ENCODE measurements at regions not wholly inside any gene's neighbourhood (a gene's known extent, or its start where the extent isn't known, plus 50 kb on each side); places are given as distances from the start of the nearest gene placed in this dataset.

DNA sequence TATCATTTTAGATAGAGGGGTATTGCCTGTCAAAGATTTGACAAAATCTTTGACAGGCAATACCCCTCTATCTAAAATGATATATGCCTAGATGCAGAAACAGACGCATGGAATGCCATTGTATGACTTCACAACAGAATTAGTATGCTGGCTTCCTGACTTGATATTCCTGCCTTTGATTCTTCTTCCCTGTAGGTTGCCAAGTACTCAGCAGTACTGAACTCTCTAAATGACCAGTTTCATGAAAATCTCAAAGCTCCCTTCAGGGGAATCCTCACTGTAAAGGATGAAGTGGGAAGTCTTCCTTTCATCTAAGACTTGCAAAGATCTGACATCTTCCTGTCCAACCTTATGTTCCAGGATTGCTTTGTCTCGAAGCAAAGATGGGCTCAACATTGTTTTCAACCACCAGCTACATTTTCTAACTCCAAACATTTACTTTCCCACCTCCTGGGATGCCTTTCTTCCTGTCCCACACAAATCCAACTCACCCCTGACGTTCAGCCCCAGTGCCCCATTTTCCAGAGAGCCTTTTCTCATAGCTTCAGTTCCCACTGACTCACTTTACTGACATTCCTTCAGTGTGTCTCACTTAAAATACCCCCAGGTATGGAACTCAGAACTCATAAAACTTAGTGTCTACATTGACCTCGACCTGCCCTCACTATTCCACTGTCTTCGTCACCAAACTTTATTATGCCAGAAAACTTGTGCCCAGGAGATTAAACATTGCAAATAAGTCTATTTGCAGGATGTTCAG is 67.3 kb upstream of the KCNJ6 start:
- Mint-ChIP-seq H3K36me3 (ENCODE audit: low read depth) (no peaks in the 10 kb centered on the region), H3K4me3 (no peak overlapping the region), H3K27ac (no peak overlapping the region), H3K27me3 (ENCODE audit: low read depth, poor library complexity) (peaks cover 3% of the 10 kb centered on the region), H3K4me1 (no peaks in the 10 kb centered on the region), H3K9me3 (no peaks in the 10 kb centered on the region)
- TF ChIP-seq, protein P1, sequence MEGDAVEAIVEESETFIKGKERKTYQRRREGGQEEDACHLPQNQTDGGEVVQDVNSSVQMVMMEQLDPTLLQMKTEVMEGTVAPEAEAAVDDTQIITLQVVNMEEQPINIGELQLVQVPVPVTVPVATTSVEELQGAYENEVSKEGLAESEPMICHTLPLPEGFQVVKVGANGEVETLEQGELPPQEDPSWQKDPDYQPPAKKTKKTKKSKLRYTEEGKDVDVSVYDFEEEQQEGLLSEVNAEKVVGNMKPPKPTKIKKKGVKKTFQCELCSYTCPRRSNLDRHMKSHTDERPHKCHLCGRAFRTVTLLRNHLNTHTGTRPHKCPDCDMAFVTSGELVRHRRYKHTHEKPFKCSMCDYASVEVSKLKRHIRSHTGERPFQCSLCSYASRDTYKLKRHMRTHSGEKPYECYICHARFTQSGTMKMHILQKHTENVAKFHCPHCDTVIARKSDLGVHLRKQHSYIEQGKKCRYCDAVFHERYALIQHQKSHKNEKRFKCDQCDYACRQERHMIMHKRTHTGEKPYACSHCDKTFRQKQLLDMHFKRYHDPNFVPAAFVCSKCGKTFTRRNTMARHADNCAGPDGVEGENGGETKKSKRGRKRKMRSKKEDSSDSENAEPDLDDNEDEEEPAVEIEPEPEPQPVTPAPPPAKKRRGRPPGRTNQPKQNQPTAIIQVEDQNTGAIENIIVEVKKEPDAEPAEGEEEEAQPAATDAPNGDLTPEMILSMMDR (IDR thresholded peaks at IDR 0.05), result no peak
- no peak for DNase-seq

DNA sequence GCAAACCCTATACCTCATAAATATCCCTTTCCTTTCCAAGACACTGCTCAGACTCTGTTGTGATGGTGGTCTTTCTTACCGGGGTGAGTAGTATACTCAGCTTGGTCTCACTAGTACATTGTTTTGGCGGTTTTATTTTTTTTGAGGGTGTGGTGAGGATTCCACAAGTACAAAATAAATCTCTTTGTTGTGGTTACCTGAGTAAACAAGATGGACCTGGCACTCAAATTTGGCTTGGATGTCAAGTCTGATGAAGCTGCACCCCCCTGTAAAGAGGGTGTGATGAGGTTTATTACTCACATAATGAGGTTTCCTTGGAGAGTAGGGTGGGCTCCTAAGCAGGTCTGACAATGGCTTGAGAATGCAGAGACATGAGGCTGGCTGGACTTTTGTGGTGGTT is 68.2 kb upstream of the KCNJ6 start:
- Mint-ChIP-seq H3K27ac (no peak overlapping the region), H3K4me3 (no peak overlapping the region), H3K9me3 (no peaks in the 10 kb centered on the region), H3K4me1 (no peaks in the 10 kb centered on the region), H3K36me3 (ENCODE audit: low read depth) (no peaks in the 10 kb centered on the region), H3K27me3 (ENCODE audit: low read depth, poor library complexity) (peaks cover 3% of the 10 kb centered on the region)
- TF ChIP-seq, protein P1 (IDR thresholded peaks at IDR 0.05), result no peak
- DNase-seq, result no peak

DNA sequence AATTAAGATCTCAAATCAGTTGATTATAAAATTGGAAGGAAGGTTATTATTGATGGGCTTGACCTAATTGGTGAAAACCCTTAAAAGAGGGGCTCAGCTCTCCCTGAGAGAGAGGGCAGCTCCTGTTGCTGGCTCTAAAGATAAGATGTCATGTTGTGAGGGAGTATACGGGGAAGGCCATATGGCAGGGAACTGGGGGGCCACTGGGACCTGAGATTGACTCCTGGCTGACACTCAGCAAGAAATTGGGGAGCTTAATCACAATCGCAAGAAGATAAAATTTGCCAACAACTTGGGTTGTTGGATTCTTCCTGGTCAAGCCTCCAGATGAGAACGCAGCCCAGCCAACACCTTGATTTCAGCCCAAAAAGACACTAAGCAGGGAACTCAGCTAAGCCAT is 69.7 kb upstream of the KCNJ6 start:
- Mint-ChIP-seq H3K36me3 (ENCODE audit: low read depth) (no peaks in the 10 kb centered on the region), H3K4me1 (no peaks in the 10 kb centered on the region), H3K27me3 (ENCODE audit: low read depth, poor library complexity) (peaks cover 3% of the 10 kb centered on the region), H3K9me3 (no peaks in the 10 kb centered on the region), H3K4me3 (no peak overlapping the region), H3K27ac (no peak overlapping the region)
- TF ChIP-seq, protein P1 (IDR thresholded peaks at IDR 0.05), result no peak
- no peak for DNase-seq

DNA sequence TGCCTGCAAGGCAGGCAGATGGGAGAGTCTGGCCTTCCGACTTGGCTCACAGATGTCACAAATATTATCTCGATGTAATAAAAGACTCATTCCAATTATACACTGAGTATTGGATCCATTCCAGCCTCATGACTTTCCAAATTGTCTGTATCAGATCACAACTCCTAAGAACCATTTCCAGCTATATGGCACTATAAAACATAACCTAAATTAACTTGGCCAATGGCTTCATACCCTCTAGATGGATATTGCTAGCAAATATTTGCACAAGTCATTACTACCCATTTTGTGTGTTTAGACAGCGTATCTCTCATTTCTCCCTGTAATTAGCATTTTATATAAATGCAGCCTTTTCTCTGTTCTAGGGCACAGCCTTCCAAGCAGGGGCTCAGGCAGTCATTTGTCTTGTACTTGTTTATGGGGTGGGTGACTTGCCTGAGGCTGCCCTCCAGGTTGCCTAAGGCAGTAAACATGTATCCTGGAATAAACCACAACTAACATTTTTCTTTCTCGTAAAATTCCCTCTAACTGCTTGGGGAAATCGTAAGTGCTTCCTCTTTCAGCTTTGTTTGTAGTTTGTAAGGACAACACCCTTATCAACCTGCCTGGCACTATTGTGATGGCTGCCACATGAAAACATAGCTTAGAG is 70.6 kb upstream of the KCNJ6 start:
- no peak for DNase-seq
- no peaks in the 10 kb centered on the region for H3K9me3 Mint-ChIP-seq
- no peak overlapping the region for H3K27ac Mint-ChIP-seq
- no peak overlapping the region for H3K4me3 Mint-ChIP-seq
- H3K36me3 Mint-ChIP-seq (ENCODE audit: low read depth), result no peaks in the 10 kb centered on the region
- peaks cover 3% of the 10 kb centered on the region for H3K27me3 Mint-ChIP-seq (ENCODE audit: low read depth, poor library complexity)
- no peaks in the 10 kb centered on the region for H3K4me1 Mint-ChIP-seq
- TF ChIP-seq, protein P1 (IDR thresholded peaks at IDR 0.05), result no peak

DNA sequence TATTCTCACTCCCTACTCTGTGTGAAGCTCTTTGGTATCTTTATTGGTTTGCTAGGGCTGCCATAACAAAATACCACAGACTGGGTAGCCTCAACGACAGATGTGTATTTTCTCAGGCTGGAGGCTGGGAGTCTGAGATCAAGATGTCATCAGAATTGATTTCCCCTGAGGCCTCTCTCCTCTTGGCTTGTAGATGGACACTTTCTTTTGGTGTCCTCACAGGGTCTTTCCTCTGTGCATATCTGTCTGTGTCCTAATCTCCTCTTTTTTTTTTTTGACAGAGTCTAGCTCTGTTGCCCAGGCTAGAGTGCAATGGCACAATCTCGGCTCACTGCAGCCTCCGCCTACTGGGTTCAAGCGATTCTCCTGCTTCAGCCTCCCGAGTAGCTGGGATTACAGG is 71.4 kb upstream of the KCNJ6 start:
- DNase-seq, result no peak
- TF ChIP-seq, protein P1 (IDR thresholded peaks at IDR 0.05), result no peak
- no peak overlapping the region for H3K27ac Mint-ChIP-seq
- H3K4me3 Mint-ChIP-seq, result no peak overlapping the region
- no peaks in the 10 kb centered on the region for H3K4me1 Mint-ChIP-seq
- no peaks in the 10 kb centered on the region for H3K9me3 Mint-ChIP-seq
- H3K36me3 Mint-ChIP-seq (ENCODE audit: low read depth), result no peaks in the 10 kb centered on the region
- H3K27me3 Mint-ChIP-seq (ENCODE audit: low read depth, poor library complexity), result peaks cover 3% of the 10 kb centered on the region

DNA sequence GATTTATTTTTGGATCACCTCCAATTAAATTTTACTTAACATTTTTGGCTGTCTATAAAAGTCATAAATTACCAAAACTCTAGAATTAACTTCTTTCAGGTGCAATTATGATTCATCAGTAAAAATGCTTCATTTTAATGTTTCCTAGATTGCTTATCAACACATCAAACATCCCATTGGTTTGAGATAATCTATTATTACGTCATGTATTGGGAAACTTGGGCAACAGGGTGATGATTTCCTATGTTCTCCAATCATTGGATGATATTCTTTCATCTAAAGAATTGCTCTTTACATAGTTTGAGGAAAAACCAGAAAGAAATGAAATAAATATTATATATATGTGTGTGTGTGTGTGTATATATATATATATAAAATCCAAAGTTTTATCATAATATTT is 76.8 kb upstream of the KCNJ6 start:
- Mint-ChIP-seq H3K4me1 (no peaks in the 10 kb centered on the region), H3K36me3 (ENCODE audit: low read depth) (no peaks in the 10 kb centered on the region), H3K27me3 (ENCODE audit: low read depth, poor library complexity) (peaks cover 4% of the 10 kb centered on the region), H3K9me3 (no peaks in the 10 kb centered on the region), H3K27ac (no peak overlapping the region), H3K4me3 (no peak overlapping the region)
- TF ChIP-seq, protein P1 (IDR thresholded peaks at IDR 0.05), result no peak
- DNase-seq, result no peak

Measured in nephron progenitor cell (in vitro differentiated cells).